GM18951 (cell line): ENCODE measurements at regions not wholly inside any gene's neighbourhood (a gene's known extent, or its start where the extent isn't known, plus 50 kb on each side); places are given as distances from the start of the nearest gene placed in this dataset.

Experiments used
- POLR2A ChIP-seq: IDR thresholded peaks from 4 replicates; pipeline ENCODE4 v1.6.1; 2011; ENCODE audit warnings: mild to moderate bottlenecking; ENCODE audit not compliant: insufficient read length, insufficient read depth; ENCODE audit errors: extremely low read depth
- in situ Hi-C: fragments of 300-500 bp; cut with MboI; formaldehyde crosslinking; loops from one replicate; pipeline ENCODE4 v1.12.0; 2022; ENCODE audit warnings: low sequenced_read_pairs, mixed read lengths, inconsistent platforms; ENCODE audit not compliant: unreplicated experiment

GRCh38 chr20:40542065-40542464 lies 147.0 kb downstream of the MAFB start:
- TF ChIP-seq POLR2A: no peak
- in situ Hi-C loops: no loop called here

GRCh38 chr20:40540166-40540565 lies 148.9 kb downstream of the MAFB start:
- no peak for TF ChIP-seq POLR2A
- in situ Hi-C loops: no loop called here

GRCh38 chr20:40538131-40538530 lies 150.9 kb downstream of the MAFB start:
- in situ Hi-C loops: no loop called here
- no peak for TF ChIP-seq POLR2A

- TF ChIP-seq POLR2A: no peak
- in situ Hi-C loops: no loop called here
Observed at GRCh38 chr20:40536808-40537207, 152.2 kb downstream of the MAFB start.

GRCh38 chr20:40535816-40536215 lies 153.2 kb downstream of the MAFB start:
- in situ Hi-C loops: no loop called here
- TF ChIP-seq POLR2A: no peak

- in situ Hi-C loops: no loop called here
Observed at GRCh38 chr20:40532103-40532502, 156.9 kb downstream of the MAFB start.

GRCh38 chr20:40525351-40525750 lies 163.7 kb downstream of the MAFB start:
- TF ChIP-seq POLR2A: no peak
- in situ Hi-C loops: no loop called here

More at GRCh38 chr20:40532103-40532502, 156.9 kb downstream of the MAFB start:
- no peak for TF ChIP-seq POLR2A

- TF ChIP-seq POLR2A: no peak
- in situ Hi-C loops: no loop called here
Observed at GRCh38 chr20:40524071-40524470, 165.0 kb downstream of the MAFB start.

- no peak for TF ChIP-seq POLR2A
- in situ Hi-C loops: no loop called here
Observed at GRCh38 chr20:40522405-40522804, 166.6 kb downstream of the MAFB start.

- no peak for TF ChIP-seq POLR2A
- in situ Hi-C loops: no loop called here
Observed at GRCh38 chr20:40521962-40522361, 167.1 kb downstream of the MAFB start.

GRCh38 chr20:40519918-40520317 lies 169.1 kb downstream of the MAFB start:
- no peak for TF ChIP-seq POLR2A
- in situ Hi-C loops: no loop called here

- TF ChIP-seq POLR2A: no peak
- in situ Hi-C loops: no loop called here
Observed at GRCh38 chr20:40512994-40513393, 176.0 kb downstream of the MAFB start.

GRCh38 chr20:40512591-40512990 lies 176.4 kb downstream of the MAFB start:
- TF ChIP-seq POLR2A: no peak
- in situ Hi-C loops: no loop called here

GRCh38 chr20:40511478-40511877 lies 177.6 kb downstream of the MAFB start:
- in situ Hi-C loops: no loop called here
- no peak for TF ChIP-seq POLR2A

GRCh38 chr20:40510622-40511021 lies 178.4 kb downstream of the MAFB start:
- in situ Hi-C loops: no loop called here
- no peak for TF ChIP-seq POLR2A
